Neural cell (in vitro differentiated cells): ENCODE measurements at regions not wholly inside any gene's neighbourhood (a gene's known extent, or its start where the extent isn't known, plus 50 kb on each side); places are given as distances from the start of the nearest gene placed in this dataset.
A peak's percentile ranks its signal among the peaks of the same experiment; 100 is the strongest.

Source experiments
- H2AFZ ChIP-seq: fragments of 200-600, 300-800 bp; sonication (generic), shearing (Covaris generic); 2 replicates; pipeline ENCODE4 v1.6.0; 2014; ENCODE audit warnings: low read depth, mild to moderate bottlenecking, antibody characterized with exemption, low read length, moderate library complexity
- H3F3A ChIP-seq: fragments of 200-600 bp; shearing (Covaris generic); 2 replicates; pipeline ENCODE4 v1.6.1; 2016; ENCODE audit warnings: mild to moderate bottlenecking, moderate library complexity, mixed read lengths, antibody characterized with exemption, low read length; ENCODE audit not compliant: insufficient read depth, poor library complexity, severe bottlenecking
- H3K27ac ChIP-seq: fragments of 200-600, 300-800 bp; sonication (generic), shearing (Covaris generic); 2 replicates; pipeline ENCODE4 v1.5.1; 2014; ENCODE audit warnings: mild to moderate bottlenecking, low read length, moderate library complexity
- H3K27me3 ChIP-seq: fragments of 300-800, 200-600 bp; sonication (generic), shearing (Covaris generic); 2 replicates; pipeline ENCODE4 v1.6.0; 2014; ENCODE audit warnings: mild to moderate bottlenecking, low read depth, low read length, moderate library complexity; ENCODE audit not compliant: insufficient read depth
- H3K36me3 ChIP-seq: fragments of 300-800, 200-600 bp; sonication (generic), shearing (Covaris generic); 2 replicates; pipeline ENCODE4 v1.5.1; 2014; ENCODE audit warnings: mild to moderate bottlenecking, antibody characterized with exemption, low read length, moderate library complexity; ENCODE audit not compliant: insufficient read depth
- H3K4me2 ChIP-seq: fragments of 300-800, 200-600 bp; sonication (generic), shearing (Covaris generic); 2 replicates; pipeline ENCODE4 v1.6.0; 2014; ENCODE audit warnings: mild to moderate bottlenecking, low read length
- H3K4me3 ChIP-seq: fragments of 300-800, 200-600 bp; sonication (generic), shearing (Covaris generic); 2 replicates; pipeline ENCODE4 v1.5.1; 2014; ENCODE audit warnings: mild to moderate bottlenecking, low read length, moderate library complexity
- H3K79me2 ChIP-seq: fragments of 200-600 bp; shearing (Covaris generic); replicated peaks from 2 replicates; pipeline ENCODE4 v1.6.0; 2014; ENCODE audit warnings: mild to moderate bottlenecking, low read length, moderate library complexity; ENCODE audit not compliant: insufficient read depth
- H3K9ac ChIP-seq: fragments of 300-800, 200-600 bp; sonication (generic), shearing (Covaris generic); 2 replicates; pipeline ENCODE4 v1.6.1; 2016; ENCODE audit warnings: mild to moderate bottlenecking, low read length, mixed read lengths
- H3K9me2 ChIP-seq: fragments of 200-600 bp; shearing (Covaris generic); 2 replicates; pipeline ENCODE4 v1.6.1; 2016; ENCODE audit warnings: mild to moderate bottlenecking, low read length, mixed read lengths; ENCODE audit not compliant: insufficient read depth
- H3K9me3 ChIP-seq: fragments of 200-600, 300-800 bp; sonication (generic), shearing (Covaris generic); 2 replicates; pipeline ENCODE4 v1.6.1; 2016; ENCODE audit warnings: mild to moderate bottlenecking, mixed run types, low read length, moderate library complexity, mixed read lengths
- H4K20me1 ChIP-seq: fragments of 200-600 bp; shearing (Covaris generic); 2 replicates; pipeline ENCODE4 v1.6.1; 2016; ENCODE audit warnings: mild to moderate bottlenecking, mixed run types; ENCODE audit not compliant: insufficient read depth
- EP300 ChIP-seq: fragments of 450-650 bp; conservative IDR thresholded peaks from 2 replicates; pipeline ENCODE4 v1.6.1; 2014; ENCODE audit warnings: antibody characterized with exemption, mild to moderate bottlenecking, moderate library complexity; ENCODE audit not compliant: poor library complexity, severe bottlenecking
- EZH2 ChIP-seq: fragments of 200-600, 300-800 bp; shearing (Covaris generic), sonication (generic); IDR thresholded peaks from 2 replicates; pipeline ENCODE4 v1.6.1; 2014; ENCODE audit warnings: antibody characterized with exemption, low read length, borderline replicate concordance, mild to moderate bottlenecking; ENCODE audit not compliant: insufficient read depth, poor library complexity, severe bottlenecking
- MXI1 ChIP-seq: fragments of 450-650 bp; conservative IDR thresholded peaks from 2 replicates; pipeline ENCODE4 v1.6.1; 2014; ENCODE audit warnings: antibody characterized with exemption, mild to moderate bottlenecking; ENCODE audit not compliant: poor library complexity, severe bottlenecking
- POLR2AphosphoS5 ChIP-seq: IDR thresholded peaks from 2 replicates; pipeline ENCODE4 v1.6.1; 2012
- RAD21 ChIP-seq: fragments of 450-650 bp; conservative IDR thresholded peaks from 2 replicates; pipeline ENCODE4 v1.6.1; 2014; ENCODE audit warnings: antibody characterized with exemption, mild to moderate bottlenecking, moderate library complexity
- SMC3 ChIP-seq: fragments of 450-650 bp; conservative IDR thresholded peaks from 2 replicates; pipeline ENCODE4 v1.6.1; 2014; ENCODE audit warnings: antibody characterized with exemption, mild to moderate bottlenecking, moderate library complexity; ENCODE audit not compliant: poor library complexity
- TAF1 ChIP-seq: IDR thresholded peaks from 2 replicates; pipeline ENCODE4 v1.6.1; 2012; ENCODE audit warnings: low read depth
- TF ChIP-seq, protein P1 (sequence below): fragments of 450-650 bp; IDR thresholded peaks from 2 replicates; pipeline ENCODE4 v1.5.1; 2014; ENCODE audit warnings: antibody characterized with exemption, mild to moderate bottlenecking, moderate library complexity; ENCODE audit not compliant: poor library complexity, severe bottlenecking
- TF ChIP-seq, protein P2 (sequence below): IDR thresholded peaks from 2 replicates; pipeline ENCODE4 v1.6.1; 2012; ENCODE audit warnings: borderline replicate concordance

DNA sequence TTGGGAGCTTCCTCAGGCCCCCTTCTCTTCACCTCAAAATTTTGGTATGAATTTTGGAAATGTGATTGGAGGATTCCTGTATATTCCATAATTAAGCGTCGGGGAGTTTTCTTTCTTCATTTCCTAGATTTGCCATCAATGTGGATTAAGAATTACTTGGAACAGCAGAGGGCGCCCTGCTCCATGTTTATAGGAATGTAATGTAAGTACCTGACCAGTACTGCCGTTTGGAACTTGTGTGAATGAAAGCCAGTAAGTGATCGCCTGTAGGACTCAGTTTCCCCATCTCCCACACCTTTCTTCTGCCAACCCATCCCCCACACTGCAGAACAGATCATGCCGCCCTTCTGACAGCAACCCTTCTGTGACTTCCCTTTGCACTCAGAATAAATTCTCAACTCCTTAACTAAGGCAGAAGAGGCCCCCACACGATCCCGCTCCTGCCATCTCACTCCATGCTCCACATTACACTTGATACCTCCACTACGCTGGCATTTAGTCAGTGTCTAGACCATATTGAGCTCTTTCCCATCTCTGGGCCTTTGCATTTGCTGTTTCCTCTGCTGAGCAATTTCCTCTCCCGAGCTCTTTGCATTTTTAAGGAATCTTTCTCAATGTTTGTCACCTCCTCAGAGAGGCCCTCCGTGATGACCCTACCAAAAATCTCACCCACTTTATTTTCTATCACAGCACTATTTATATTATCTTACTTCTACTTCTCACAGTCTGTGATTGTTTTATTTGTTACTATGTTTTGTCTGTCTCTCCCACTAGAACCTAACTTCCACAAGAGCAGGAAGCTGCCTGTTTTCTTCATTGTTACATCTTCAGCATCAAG, 79.5 kb upstream of the HTR4 start:
- no peaks in the 10 kb centered on the region for H3K79me2 ChIP-seq
- no peaks in the 10 kb centered on the region for H3F3A ChIP-seq
- no peak overlapping the region for H3K4me3 ChIP-seq
- no peaks in the 10 kb centered on the region for H3K9me3 ChIP-seq
- TF ChIP-seq MXI1: no peak
- peak; percentile 87 for TF ChIP-seq RAD21
- TF ChIP-seq, protein P1, sequence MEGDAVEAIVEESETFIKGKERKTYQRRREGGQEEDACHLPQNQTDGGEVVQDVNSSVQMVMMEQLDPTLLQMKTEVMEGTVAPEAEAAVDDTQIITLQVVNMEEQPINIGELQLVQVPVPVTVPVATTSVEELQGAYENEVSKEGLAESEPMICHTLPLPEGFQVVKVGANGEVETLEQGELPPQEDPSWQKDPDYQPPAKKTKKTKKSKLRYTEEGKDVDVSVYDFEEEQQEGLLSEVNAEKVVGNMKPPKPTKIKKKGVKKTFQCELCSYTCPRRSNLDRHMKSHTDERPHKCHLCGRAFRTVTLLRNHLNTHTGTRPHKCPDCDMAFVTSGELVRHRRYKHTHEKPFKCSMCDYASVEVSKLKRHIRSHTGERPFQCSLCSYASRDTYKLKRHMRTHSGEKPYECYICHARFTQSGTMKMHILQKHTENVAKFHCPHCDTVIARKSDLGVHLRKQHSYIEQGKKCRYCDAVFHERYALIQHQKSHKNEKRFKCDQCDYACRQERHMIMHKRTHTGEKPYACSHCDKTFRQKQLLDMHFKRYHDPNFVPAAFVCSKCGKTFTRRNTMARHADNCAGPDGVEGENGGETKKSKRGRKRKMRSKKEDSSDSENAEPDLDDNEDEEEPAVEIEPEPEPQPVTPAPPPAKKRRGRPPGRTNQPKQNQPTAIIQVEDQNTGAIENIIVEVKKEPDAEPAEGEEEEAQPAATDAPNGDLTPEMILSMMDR: peak; percentile 84
- TF ChIP-seq EP300: no peak
- TF ChIP-seq EZH2: no peak
- peak; percentile 96 for TF ChIP-seq SMC3
- TF ChIP-seq, protein P2, sequence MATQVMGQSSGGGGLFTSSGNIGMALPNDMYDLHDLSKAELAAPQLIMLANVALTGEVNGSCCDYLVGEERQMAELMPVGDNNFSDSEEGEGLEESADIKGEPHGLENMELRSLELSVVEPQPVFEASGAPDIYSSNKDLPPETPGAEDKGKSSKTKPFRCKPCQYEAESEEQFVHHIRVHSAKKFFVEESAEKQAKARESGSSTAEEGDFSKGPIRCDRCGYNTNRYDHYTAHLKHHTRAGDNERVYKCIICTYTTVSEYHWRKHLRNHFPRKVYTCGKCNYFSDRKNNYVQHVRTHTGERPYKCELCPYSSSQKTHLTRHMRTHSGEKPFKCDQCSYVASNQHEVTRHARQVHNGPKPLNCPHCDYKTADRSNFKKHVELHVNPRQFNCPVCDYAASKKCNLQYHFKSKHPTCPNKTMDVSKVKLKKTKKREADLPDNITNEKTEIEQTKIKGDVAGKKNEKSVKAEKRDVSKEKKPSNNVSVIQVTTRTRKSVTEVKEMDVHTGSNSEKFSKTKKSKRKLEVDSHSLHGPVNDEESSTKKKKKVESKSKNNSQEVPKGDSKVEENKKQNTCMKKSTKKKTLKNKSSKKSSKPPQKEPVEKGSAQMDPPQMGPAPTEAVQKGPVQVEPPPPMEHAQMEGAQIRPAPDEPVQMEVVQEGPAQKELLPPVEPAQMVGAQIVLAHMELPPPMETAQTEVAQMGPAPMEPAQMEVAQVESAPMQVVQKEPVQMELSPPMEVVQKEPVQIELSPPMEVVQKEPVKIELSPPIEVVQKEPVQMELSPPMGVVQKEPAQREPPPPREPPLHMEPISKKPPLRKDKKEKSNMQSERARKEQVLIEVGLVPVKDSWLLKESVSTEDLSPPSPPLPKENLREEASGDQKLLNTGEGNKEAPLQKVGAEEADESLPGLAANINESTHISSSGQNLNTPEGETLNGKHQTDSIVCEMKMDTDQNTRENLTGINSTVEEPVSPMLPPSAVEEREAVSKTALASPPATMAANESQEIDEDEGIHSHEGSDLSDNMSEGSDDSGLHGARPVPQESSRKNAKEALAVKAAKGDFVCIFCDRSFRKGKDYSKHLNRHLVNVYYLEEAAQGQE: no peak
- H3K27me3 ChIP-seq: no peaks in the 10 kb centered on the region
- H3K36me3 ChIP-seq: no peaks in the 10 kb centered on the region
- no peaks in the 10 kb centered on the region for H3K9me2 ChIP-seq
- H3K4me2 ChIP-seq: no peak overlapping the region
- H2AFZ ChIP-seq: no peak overlapping the region
- no peak overlapping the region for H3K9ac ChIP-seq
- H4K20me1 ChIP-seq: no peaks in the 10 kb centered on the region
- no peak overlapping the region for H3K27ac ChIP-seq

DNA sequence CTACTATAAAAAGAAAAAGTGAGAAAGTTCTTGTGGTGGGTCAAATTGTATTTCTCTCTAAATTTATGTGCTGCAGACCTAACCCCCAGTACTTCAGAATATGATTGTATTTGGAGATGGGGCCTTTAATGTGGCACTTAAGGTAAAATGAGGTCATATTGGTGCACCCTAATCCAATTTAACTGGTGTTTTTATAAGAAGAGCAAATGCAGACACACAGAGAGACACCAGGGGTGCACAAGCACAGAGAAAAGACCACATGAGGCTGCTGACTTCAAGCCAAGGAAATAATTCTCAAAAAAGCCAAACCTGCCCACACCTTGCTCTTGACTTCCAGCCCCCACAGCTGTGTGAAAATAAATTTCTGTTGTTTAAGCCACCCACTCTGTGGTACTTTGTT, 80.2 kb upstream of the HTR4 start:
- H3K9me2 ChIP-seq: no peaks in the 10 kb centered on the region
- no peaks in the 10 kb centered on the region for H3K27me3 ChIP-seq
- no peaks in the 10 kb centered on the region for H3F3A ChIP-seq
- H3K36me3 ChIP-seq: no peaks in the 10 kb centered on the region
- H3K4me2 ChIP-seq: no peak overlapping the region
- no peaks in the 10 kb centered on the region for H3K9me3 ChIP-seq
- H2AFZ ChIP-seq: no peak overlapping the region
- no peaks in the 10 kb centered on the region for H3K79me2 ChIP-seq
- H3K9ac ChIP-seq: no peak overlapping the region
- H4K20me1 ChIP-seq: no peaks in the 10 kb centered on the region
- H3K27ac ChIP-seq: no peak overlapping the region
- TF ChIP-seq EZH2 (no peak), POLR2AphosphoS5 (no peak), TAF1 (no peak)
- TF ChIP-seq, protein P1: no peak
- TF ChIP-seq, protein P2: no peak
- no peak overlapping the region for H3K4me3 ChIP-seq
